Activated CD4-positive, alpha-beta T cell treated with anti-CD3 and anti-CD28 coated beads, Interleukin-2, amount 50 U/mL, for 24 hours (primary cell): ENCODE measurements at regions not wholly inside any gene's neighbourhood (a gene's known extent, or its start where the extent isn't known, plus 50 kb on each side); places are given as distances from the start of the nearest gene placed in this dataset.
A peak's percentile ranks its signal among the peaks of the same experiment; 100 is the strongest.

Source experiments
- DNase-seq, 2 donors: peaks; one replicate each; pipeline ENCODE4 v3.0.0-alpha.2; 2020; ENCODE audit warnings: low read depth in 1 of 2, low spot score in 1 of 2

- DNase-seq: no peak
Observed at GRCh38 chr3:7793786-7794185, 707.8 kb upstream of the LMCD1 start.

DNA sequence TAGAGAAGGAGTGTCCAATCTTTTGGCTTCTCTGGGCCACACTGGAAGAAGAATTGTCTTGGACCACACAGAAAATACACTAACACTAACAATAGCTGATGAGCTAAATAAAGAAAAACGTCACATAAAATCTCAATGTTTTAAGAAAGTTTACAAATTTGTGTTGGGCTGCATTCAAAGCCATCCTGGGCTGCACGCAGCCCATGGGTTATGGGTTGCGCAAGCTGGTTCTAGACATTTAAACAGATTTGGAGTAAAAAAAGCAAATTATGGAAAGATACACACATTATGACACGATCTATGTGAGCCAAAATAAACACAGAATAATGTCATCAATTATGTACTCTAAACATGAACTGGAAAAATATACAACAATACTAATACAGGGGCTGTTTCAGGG lies 703.3 kb upstream of the LMCD1 start:
- no peak for DNase-seq

DNA sequence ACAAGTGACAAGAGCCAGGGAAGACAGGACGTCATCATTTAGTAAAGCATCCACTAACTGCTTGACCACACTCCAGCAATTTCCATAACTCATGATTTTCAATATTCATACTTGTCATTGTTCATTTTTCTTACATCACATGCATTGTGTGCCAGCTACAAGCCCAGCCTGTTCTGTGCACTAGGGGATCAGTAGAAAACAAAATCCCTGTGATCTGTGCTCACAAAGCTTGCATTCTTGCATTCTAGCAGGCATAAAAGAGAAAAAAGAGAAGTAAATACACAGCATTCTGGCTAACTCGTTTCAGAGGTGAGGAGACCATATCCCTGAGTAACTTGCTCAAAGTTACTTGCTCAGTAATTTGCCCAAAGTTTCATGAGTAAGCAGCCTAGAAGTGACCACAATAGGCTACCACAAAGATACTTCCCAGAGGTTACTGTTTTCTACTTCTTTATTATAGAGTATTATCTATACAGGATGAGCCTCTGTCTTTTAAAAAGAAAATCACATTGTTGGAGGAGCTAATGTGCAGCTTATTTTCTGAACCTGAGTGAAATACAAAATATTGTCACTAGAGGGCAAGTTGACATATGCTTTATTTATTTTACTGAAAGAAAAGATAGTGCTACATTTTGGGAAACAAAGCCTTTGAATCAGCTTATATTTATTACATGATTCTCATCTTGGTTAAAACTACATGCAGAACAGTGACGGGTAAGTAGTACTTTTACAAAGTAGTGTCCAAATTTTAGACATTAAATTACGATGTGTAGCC lies 701.4 kb upstream of the LMCD1 start:
- no peak for DNase-seq

GRCh38 chr3:7812490-7812889 lies 689.1 kb upstream of the LMCD1 start:
- no peak for DNase-seq

DNA sequence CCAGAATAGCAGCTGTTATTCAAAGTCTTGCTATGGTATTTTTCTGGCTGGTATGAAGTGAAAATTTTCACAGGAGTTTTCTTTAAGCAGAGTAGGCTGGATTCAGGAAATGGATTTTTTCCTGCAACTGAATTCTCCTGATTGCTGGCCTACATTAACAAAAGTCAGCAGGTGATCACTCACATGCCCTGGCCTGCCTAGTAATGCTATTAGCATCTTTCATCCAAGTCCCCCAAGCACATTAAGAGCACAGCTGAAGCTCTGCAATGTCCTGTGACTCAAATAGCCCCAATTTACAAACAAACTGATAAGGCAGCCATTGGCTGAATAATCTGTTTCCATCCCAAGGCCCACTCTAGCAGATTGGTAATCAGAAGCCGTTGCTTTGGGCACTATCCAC lies 688.3 kb upstream of the LMCD1 start:
- no peak for DNase-seq

DNA sequence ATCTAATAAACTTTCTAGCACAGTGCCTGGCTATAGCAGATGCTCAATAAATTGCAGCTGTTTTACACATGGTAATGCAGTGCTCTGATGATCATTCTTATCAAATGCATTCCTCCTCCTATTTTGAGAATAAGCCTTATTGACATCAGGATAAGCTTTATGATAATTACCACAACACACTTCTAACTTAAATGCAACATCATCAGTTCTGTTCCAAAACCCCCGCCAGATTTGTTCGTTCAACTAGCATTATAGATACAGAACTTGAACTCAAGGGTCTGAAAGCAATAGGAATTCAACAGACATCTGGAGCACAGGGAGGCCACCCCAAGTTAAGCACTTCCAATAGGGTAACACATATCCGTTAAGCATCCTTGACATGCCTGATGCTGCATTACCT lies 684.4 kb upstream of the LMCD1 start:
- no peak for DNase-seq

- no peak for DNase-seq
Observed at GRCh38 chr3:7820969-7821368, 680.7 kb upstream of the LMCD1 start.

- DNase-seq: no peak
Observed at GRCh38 chr3:7821858-7822257, 679.8 kb upstream of the LMCD1 start.

DNA sequence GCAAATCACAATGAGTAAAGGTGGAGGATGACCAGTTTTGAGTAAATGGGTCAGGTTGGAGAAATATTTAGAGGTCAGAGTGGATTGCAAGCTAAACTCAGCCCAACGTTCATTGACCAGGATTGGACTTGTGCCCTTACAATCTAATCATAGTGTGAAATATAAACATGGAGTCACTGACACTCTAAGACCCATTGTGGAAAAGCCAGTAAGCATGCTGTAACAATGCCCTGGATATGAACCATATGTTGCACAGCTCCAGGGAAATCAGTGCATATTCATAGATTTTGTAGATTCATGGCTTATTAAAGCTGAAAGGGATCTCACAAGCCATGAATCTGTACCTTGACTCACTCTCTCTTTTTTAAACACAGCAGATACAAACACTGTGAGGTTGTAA lies 660.2 kb upstream of the LMCD1 start:
- no peak for DNase-seq

DNA sequence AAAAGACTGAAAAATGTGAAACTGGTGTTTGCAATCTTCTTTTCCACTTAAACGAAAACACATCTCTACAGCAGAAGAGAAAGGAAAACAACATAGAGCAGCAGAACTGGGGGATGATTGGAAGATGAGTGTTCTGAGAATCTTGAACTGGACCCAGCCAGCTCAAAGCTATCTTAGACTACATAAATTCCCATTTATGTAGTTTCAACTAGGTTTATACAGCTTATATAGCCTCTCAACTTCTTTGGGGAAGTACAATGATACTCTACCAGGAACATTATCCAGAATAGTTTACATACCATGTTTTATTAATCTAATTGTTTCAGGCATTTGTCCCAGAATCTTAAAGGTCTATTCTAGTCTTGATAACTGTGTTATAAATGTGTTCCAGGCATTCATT lies 658.2 kb upstream of the LMCD1 start:
- no peak for DNase-seq

DNA sequence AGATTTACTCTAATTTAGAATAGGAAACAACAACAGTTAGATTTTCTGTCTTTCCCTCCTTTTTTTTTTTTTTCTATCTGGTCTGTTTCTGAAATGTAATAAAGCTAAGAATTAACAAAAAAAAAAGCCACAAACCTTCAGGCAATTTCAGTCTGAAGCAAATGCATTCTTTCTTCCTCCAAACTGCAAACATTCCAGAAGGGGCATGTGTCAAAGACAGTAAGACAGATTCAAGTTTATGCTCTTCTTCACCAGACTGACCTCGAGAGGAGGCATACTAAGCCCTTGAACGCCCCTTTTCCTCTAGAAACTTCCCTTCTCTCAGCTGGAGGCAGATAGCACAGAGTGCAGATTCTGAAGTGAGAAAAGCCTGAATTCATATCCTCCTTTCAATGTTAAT lies 654.6 kb upstream of the LMCD1 start:
- no peak for DNase-seq

- DNase-seq: no peak
Observed at GRCh38 chr3:7847521-7847920, 654.1 kb upstream of the LMCD1 start.

- DNase-seq: no peak
Observed at GRCh38 chr3:7854266-7854665, 647.4 kb upstream of the LMCD1 start.

DNA sequence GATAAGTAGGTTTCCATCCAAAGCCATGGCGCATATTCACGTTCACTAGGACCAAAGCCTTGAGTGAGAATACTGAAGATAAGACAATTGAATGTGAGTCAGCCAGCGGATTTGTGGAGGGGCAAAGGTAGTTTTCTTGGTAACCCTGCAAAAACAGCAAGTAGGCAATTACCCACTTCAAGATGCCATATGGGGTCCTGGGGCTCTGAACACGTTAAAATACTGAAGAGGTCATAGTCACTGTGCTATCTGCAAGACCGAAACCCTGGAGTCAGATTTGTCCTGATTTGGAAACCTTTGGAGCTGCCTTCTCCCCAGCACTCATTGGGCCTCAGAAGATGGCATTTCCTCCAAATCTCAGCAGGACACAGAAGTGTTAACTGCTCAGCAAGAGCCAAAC lies 646.9 kb upstream of the LMCD1 start:
- DNase-seq: no peak

GRCh38 chr3:7865611-7866010 lies 636.0 kb upstream of the LMCD1 start:
- DNase-seq: no peak

GRCh38 chr3:7867587-7867986 lies 634.0 kb upstream of the LMCD1 start:
- DNase-seq: no peak

DNA sequence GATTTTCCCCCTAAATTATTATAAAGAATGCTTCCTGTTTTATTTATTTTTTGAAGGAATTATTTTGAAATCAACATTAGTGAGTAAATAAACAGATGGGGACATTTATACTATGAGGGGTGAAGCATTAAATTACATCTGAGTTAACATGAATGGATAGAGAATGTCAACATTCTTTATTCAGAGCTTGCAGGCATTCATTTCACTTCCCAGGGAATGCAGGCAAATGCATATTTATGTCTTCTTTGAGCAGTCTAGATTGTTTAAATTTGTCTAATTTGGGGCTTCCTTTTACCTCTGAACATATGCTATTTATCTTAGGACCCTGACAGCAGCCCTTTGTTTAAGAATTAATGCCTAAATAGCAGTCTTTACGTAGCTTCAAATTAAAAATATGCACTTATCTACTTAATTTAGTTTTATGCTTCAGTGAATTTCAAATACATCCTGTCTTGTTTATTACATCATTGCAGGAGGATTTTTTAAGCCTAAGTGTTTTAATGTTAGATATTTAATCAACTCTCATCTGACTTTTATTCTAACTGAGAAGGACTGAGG lies 630.5 kb upstream of the LMCD1 start:
- no peak for DNase-seq

DNA sequence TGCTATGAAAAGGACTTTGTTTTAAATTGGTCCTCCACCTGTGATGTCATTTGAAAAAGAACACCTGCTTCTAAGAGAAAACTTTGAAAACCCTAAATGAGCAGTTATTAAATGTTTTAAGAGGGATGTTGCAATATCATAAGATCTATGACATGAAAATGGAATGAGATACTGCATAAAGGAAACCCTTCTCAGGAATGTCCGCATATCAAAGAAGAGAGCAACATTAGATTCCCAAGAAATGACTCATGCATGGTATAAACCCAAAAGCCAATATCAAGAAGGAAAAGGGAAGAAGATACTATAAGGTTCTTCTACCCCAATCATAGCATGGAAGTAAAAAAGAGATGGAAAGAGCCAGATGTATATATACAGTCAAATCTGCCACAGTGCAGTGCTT lies 627.5 kb upstream of the LMCD1 start:
- no peak for DNase-seq

GRCh38 chr3:7875925-7876324 lies 625.7 kb upstream of the LMCD1 start:
- DNase-seq: no peak

DNA sequence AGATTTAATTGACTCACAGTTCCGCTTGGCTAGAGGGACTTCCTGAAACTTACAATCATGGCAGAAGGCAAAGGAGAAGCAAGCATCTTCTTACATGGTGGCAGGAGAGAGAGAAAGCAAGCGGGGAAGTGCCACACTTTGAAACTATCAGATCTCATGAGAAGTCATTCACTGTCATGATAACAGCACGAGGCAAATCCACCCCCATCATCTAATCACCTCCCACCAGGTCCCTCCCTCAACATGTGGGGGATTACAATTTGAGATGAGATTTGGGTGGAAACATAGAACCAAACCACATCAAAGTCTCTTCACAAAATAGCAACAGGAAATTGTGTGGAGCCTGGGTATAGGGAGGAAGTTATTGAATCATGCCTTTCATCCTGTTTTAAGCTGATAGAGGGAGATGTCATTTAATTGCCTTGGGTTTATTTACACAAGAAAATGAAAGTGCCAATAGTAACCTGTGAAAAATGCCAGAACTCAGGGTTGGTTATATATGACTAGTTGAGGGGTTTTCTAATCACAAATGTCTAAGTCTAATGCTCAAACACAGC lies 624.8 kb upstream of the LMCD1 start:
- DNase-seq: peak in 1 of 2 donors; percentile 54

GRCh38 chr3:7877312-7877711 lies 624.3 kb upstream of the LMCD1 start:
- no peak for DNase-seq

DNA sequence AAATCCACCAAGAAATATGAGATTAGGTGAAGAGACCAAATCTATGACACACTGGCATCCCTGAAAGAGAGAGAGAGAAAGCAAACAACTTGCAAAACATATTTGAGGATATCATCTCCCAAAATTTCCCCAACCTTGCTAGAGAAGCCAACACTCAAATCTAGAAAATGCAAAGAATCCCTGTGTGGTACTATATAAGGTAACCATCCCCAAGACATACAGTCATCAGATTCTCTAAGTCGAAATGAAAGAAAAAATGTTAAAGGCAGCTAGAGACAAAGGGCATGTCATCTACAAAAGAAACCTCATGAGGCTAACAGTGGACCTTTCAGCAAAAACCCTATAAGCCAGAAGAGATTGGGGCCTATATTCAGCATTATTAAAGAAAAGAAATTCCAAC lies 622.1 kb upstream of the LMCD1 start:
- no peak for DNase-seq

- no peak for DNase-seq
Observed at GRCh38 chr3:7881946-7882345, 619.7 kb upstream of the LMCD1 start.
